CD14-positive monocyte (primary cell): ENCODE measurements at regions not wholly inside any gene's neighbourhood (a gene's known extent, or its start where the extent isn't known, plus 50 kb on each side); places are given as distances from the start of the nearest gene placed in this dataset.
A peak's percentile ranks its signal among the peaks of the same experiment; 100 is the strongest.

Experiments used
- DNase-seq, 3 donors: peaks; one replicate each; pipeline ENCODE4 v3.0.0-alpha.2; 2011 to 2022
- H2AFZ ChIP-seq: 2 replicates; pipeline ENCODE4 v1.6.0; 2012; ENCODE audit warnings: mild to moderate bottlenecking, low read depth, low read length, inconsistent platforms; ENCODE audit not compliant: insufficient read depth, poor library complexity, severe bottlenecking
- H3K27ac ChIP-seq, 2 donors: 1 replicate in 1 of 2; 2 replicates in 1 of 2; pipeline ENCODE4 v1.5.1; 2012 to 2013; ENCODE audit warnings: low read length in 2 of 2, control low read depth in 1 of 2, inconsistent platforms in 1 of 2, low read depth in 1 of 2, mild to moderate bottlenecking in 1 of 2
- H3K27me3 ChIP-seq, 2 donors: one replicate each; pipeline versions ENCODE4 v1.6.0 to v1.6.1; 2011 to 2013; ENCODE audit warnings: low read length in 2 of 2; ENCODE audit not compliant: control insufficient read depth in 2 of 2, insufficient read depth in 2 of 2
- H3K36me3 ChIP-seq, 2 donors: replicated peaks in 1 of 2; 1 replicate in 1 of 2; 2 replicates in 1 of 2; pipeline versions ENCODE4 v1.5.1 to v1.6.1; 2012 to 2013; ENCODE audit warnings: low read length in 2 of 2, control low read depth in 1 of 2, inconsistent platforms in 1 of 2, mild to moderate bottlenecking in 1 of 2; ENCODE audit not compliant: insufficient read depth in 2 of 2, control insufficient read depth in 1 of 2
- H3K4me1 ChIP-seq, 2 donors: 1 replicate in 1 of 2; 2 replicates in 1 of 2; pipeline versions ENCODE4 v1.5.1 to v1.6.1; 2012 to 2013; ENCODE audit warnings: low read length in 2 of 2, control low read depth in 1 of 2, inconsistent platforms in 1 of 2, mild to moderate bottlenecking in 1 of 2, moderate library complexity in 1 of 2; ENCODE audit not compliant: insufficient read depth in 2 of 2, control insufficient read depth in 1 of 2
- H3K4me2 ChIP-seq: replicated peaks from 2 replicates; pipeline ENCODE3; 2012; ENCODE audit warnings: low read length, moderate library complexity, mild to moderate bottlenecking; ENCODE audit not compliant: poor library complexity, severe bottlenecking; ENCODE audit errors: extremely low read depth
- H3K4me3 ChIP-seq, 3 experiments: fragments of 200-600 bp in 1 of 3; sonication (generic) in 1 of 3; replicated peaks in 1 of 3; 1 replicate in 2 of 3; 2 replicates in 1 of 3; pipeline ENCODE4 v1.5.1; 2011 to 2013; ENCODE audit warnings: low read length in 3 of 3, mild to moderate bottlenecking in 3 of 3, control low read depth in 2 of 3, low read depth in 2 of 3, inconsistent platforms in 1 of 3, moderate library complexity in 1 of 3
- H3K79me2 ChIP-seq: 2 replicates; pipeline ENCODE4 v1.6.0; 2012; ENCODE audit warnings: mild to moderate bottlenecking, control low read depth, inconsistent platforms, low read length, moderate library complexity; ENCODE audit not compliant: insufficient read depth
- H3K9ac ChIP-seq: 2 replicates; pipeline ENCODE4 v1.6.0; 2017; ENCODE audit warnings: low read length, mild to moderate bottlenecking; ENCODE audit not compliant: insufficient read depth, poor library complexity, severe bottlenecking
- H3K9me3 ChIP-seq, 2 donors: replicated peaks in 1 of 2; 1 replicate in 1 of 2; 2 replicates in 1 of 2; pipeline versions ENCODE4 v1.5.1 to v1.6.1; 2012 to 2013; ENCODE audit warnings: low read length in 2 of 2, control low read depth in 1 of 2; ENCODE audit not compliant: control insufficient read depth in 1 of 2, insufficient read depth in 1 of 2
- H4K20me1 ChIP-seq: 2 replicates; pipeline ENCODE4 v1.6.0; 2012; ENCODE audit warnings: mild to moderate bottlenecking, low read length, control low read depth, moderate library complexity; ENCODE audit not compliant: insufficient read depth
- H3K27ac Mint-ChIP-seq, 7 donors: one replicate each; pipeline ENCODE4 v1.8.0; 2020; ENCODE audit warnings: mild to moderate bottlenecking in 7 of 7, mixed read lengths in 7 of 7, moderate library complexity in 6 of 7, inconsistent platforms in 2 of 7
- H3K27me3 Mint-ChIP-seq, 3 donors: one replicate each; pipeline ENCODE4 v1.8.0; 2021 to 2022; ENCODE audit warnings: low read depth in 3 of 3, mild to moderate bottlenecking in 3 of 3, mixed read lengths in 3 of 3, moderate library complexity in 3 of 3, inconsistent platforms in 1 of 3
- H3K36me3 Mint-ChIP-seq, 2 donors: one replicate each; pipeline ENCODE4 v1.8.0; 2020; ENCODE audit warnings: mixed read lengths in 2 of 2, inconsistent platforms in 1 of 2, mild to moderate bottlenecking in 1 of 2
- H3K4me1 Mint-ChIP-seq: one replicate; pipeline ENCODE4 v1.8.0; 2020; ENCODE audit warnings: mild to moderate bottlenecking, mixed read lengths
- H3K4me3 Mint-ChIP-seq, 2 donors: one replicate each; pipeline ENCODE4 v1.8.0; 2020; ENCODE audit warnings: mild to moderate bottlenecking in 2 of 2, mixed read lengths in 2 of 2, moderate library complexity in 1 of 2
- H3K9me3 Mint-ChIP-seq, 7 donors: one replicate each; pipeline ENCODE4 v1.8.0; 2020 to 2022; ENCODE audit warnings: mixed read lengths in 7 of 7, mild to moderate bottlenecking in 6 of 7, moderate library complexity in 6 of 7, inconsistent platforms in 2 of 7
- WGBS: methylation state at CpG from one replicate; pipeline ENCODE4 v1.1.5; 2013; ENCODE audit warnings: missing lambda C conversion rate; ENCODE audit not compliant: insufficient coverage; 5-methylcytosine and 5-hydroxymethylcytosine counted together
- intact Hi-C, 2 donors: fragments of 100-400 bp; cut with micrococcal nuclease; formaldehyde crosslinking; loops; one replicate each; pipeline versions ENCODE4 v1.15.0 to v1.15.1; 2023
- TF ChIP-seq, protein P1 (sequence below): fragments of 200-600 bp; IDR thresholded peaks from one replicate; pipeline ENCODE4 v1.8.0; 2022; ENCODE audit warnings: antibody characterized with exemption, mild to moderate bottlenecking

DNA sequence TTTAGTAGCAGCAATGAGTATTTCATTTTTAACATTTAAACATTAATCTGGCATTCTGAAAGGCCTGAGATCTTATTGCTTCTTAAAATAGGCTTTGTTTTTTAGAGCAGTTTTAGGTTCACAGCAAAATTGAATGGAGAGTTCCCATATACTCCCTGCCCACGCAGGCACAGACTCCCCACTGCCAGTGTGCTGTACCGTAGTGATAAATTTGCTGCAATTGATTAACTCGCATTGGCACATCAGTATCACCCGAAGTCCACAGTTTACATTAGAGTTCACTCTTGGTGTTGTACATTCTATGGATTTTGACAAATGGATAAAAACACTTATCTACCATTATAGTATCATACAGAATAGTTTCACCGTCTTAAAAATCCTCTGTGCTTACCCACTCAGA, 71.8 kb upstream of the ERRFI1 start:
- peaks cover 0 to 6% of the 10 kb centered on the region in 2 donors for H3K36me3 Mint-ChIP-seq
- H3K4me1 ChIP-seq: peaks cover 19 to 27% of the 10 kb centered on the region in 2 donors

DNA sequence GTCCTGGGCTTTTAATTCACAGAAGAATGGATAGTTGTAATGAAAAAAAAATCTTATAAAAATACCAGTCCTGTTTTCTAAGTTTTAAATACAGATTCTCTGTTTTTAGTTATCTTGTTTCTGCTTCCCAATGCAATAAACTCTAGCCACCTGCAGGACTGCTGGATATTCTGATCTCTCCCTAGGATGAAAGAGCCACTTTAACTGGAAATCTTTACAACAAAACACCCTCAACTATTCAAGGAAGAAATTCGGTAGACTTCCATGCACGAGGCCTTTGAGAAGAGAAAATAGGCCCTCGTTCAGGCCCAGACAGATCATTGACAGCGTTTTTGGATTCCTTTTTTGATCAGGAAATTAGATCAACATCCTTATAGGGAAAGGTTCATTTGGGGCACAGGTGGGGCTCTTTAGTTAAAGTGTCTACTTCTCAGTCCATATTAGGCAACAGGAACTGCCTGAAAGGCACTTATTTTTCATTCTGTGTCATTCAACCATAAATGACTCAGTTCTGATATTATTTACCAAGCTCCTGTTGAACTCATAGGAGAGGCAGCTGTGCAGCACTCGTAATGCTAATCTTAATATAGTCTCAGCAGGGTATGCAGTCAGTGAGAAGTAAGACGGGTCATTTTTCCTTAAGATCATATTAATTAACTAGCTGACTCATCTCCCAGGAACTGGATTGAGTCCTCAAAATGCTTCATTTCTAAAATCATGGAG, 71.1 kb upstream of the ERRFI1 start:
- H4K20me1 ChIP-seq: no peaks in the 10 kb centered on the region
- H3K36me3 ChIP-seq: no peaks in the 10 kb centered on the region
- no peaks in the 10 kb centered on the region for H3K27me3 ChIP-seq
- H3K4me1 Mint-ChIP-seq: peaks cover 42% of the 10 kb centered on the region
- WGBS: no CpG with 5 or more reads among the region's 6 CpGs
- peak overlapping the region in 1 of 3 experiments; percentile 26 for H3K4me3 ChIP-seq
- peak overlapping the region; percentile 87 to 97 (median 93) for H3K27ac Mint-ChIP-seq
- DNase-seq: peak; percentile 75 to 86 (median 84)
- H3K4me1 ChIP-seq: peaks cover 19 to 27% of the 10 kb centered on the region in 2 donors
- H3K9ac ChIP-seq: peak overlapping the region; percentile 57
- peaks cover 0 to 15% (median 3%) of the 10 kb centered on the region in 3 donors for H3K27me3 Mint-ChIP-seq
- intact Hi-C loops: loop anchor here in 1 of 2 donors (5.0 kb wide), 2 partner anchors 45 to 130 kb away; no protein-coding TSS in a partner anchor
- no peaks in the 10 kb centered on the region for H3K9me3 ChIP-seq
- H3K36me3 Mint-ChIP-seq: peaks cover 0 to 6% of the 10 kb centered on the region in 2 donors
- H3K4me2 ChIP-seq: peak overlapping the region; percentile 44
- H3K27ac ChIP-seq: peak overlapping the region in 1 of 2 donors; percentile 90
- H3K4me3 Mint-ChIP-seq: peak overlapping the region in 1 of 2 donors; percentile 19
- TF ChIP-seq, protein P1, sequence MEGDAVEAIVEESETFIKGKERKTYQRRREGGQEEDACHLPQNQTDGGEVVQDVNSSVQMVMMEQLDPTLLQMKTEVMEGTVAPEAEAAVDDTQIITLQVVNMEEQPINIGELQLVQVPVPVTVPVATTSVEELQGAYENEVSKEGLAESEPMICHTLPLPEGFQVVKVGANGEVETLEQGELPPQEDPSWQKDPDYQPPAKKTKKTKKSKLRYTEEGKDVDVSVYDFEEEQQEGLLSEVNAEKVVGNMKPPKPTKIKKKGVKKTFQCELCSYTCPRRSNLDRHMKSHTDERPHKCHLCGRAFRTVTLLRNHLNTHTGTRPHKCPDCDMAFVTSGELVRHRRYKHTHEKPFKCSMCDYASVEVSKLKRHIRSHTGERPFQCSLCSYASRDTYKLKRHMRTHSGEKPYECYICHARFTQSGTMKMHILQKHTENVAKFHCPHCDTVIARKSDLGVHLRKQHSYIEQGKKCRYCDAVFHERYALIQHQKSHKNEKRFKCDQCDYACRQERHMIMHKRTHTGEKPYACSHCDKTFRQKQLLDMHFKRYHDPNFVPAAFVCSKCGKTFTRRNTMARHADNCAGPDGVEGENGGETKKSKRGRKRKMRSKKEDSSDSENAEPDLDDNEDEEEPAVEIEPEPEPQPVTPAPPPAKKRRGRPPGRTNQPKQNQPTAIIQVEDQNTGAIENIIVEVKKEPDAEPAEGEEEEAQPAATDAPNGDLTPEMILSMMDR: no peak
- H3K9me3 Mint-ChIP-seq: peaks cover 0 to 2% (median 0%) of the 10 kb centered on the region in 7 donors
- no peak overlapping the region for H2AFZ ChIP-seq
- H3K79me2 ChIP-seq: no peaks in the 10 kb centered on the region

More for the DNA sequence above, 71.8 kb upstream of the ERRFI1 start:
- Mint-ChIP-seq H3K27me3 (peaks cover 0 to 13% (median 3%) of the 10 kb centered on the region in 3 donors), H3K9me3 (no peaks in the 10 kb centered on the region), H3K4me3 (no peak overlapping the region), H3K4me1 (peaks cover 42% of the 10 kb centered on the region), H3K27ac (peak overlapping the region; percentile 87 to 97 (median 93))
- DNase-seq: no peak
- no peak overlapping the region for H2AFZ ChIP-seq
- H3K79me2 ChIP-seq: no peaks in the 10 kb centered on the region
- intact Hi-C loops: loop anchor here in 1 of 2 donors (5.0 kb wide), 2 partner anchors 44 to 129 kb away; no protein-coding TSS in a partner anchor
- H3K9me3 ChIP-seq: no peaks in the 10 kb centered on the region
- no peaks in the 10 kb centered on the region for H4K20me1 ChIP-seq
- peak overlapping the region; percentile 8 for H3K4me2 ChIP-seq
- 100% methylated on average over 1 of the region's 5 CpGs for WGBS
- peak overlapping the region in 1 of 2 donors; percentile 90 for H3K27ac ChIP-seq
- H3K36me3 ChIP-seq: no peaks in the 10 kb centered on the region
- no peak overlapping the region for H3K9ac ChIP-seq
- no peak overlapping the region for H3K4me3 ChIP-seq
- TF ChIP-seq, protein P1: no peak
- no peaks in the 10 kb centered on the region for H3K27me3 ChIP-seq
